Mesothelial cell of epicardium (in vitro differentiated cells): ENCODE measurements at regions not wholly inside any gene's neighbourhood (a gene's known extent, or its start where the extent isn't known, plus 50 kb on each side); places are given as distances from the start of the nearest gene placed in this dataset.

Experiments used
- DNase-seq, 2 experiments: peaks; one replicate each; pipeline ENCODE4 v3.0.0; 2021; ENCODE audit warnings: low spot score in 2 of 2; ENCODE audit not compliant: unreplicated experiment in 2 of 2
- H3K27ac Mint-ChIP-seq: 2 replicates; pipeline ENCODE4 v1.8.0; 2021; ENCODE audit warnings: mixed read lengths
- H3K27me3 Mint-ChIP-seq: 2 replicates; pipeline ENCODE4 v1.8.0; 2021; ENCODE audit warnings: low read depth, mixed read lengths
- H3K36me3 Mint-ChIP-seq: 2 replicates; pipeline ENCODE4 v1.8.0; 2021; ENCODE audit warnings: mixed read lengths
- H3K4me1 Mint-ChIP-seq: 2 replicates; pipeline ENCODE4 v1.8.0; 2021; ENCODE audit warnings: mixed read lengths
- H3K4me3 Mint-ChIP-seq: 2 replicates; pipeline ENCODE4 v1.8.0; 2021; ENCODE audit warnings: mild to moderate bottlenecking, moderate library complexity, mixed read lengths
- H3K9me3 Mint-ChIP-seq: 2 replicates; pipeline ENCODE4 v1.8.0; 2021; ENCODE audit warnings: mixed read lengths
- TF ChIP-seq, protein P1 (sequence below): fragments of 200-600 bp; sonication (generic); IDR thresholded peaks from one replicate; pipeline ENCODE4 v1.5.0; 2021; ENCODE audit warnings: antibody characterized with exemption; ENCODE audit not compliant: unreplicated experiment

DNA sequence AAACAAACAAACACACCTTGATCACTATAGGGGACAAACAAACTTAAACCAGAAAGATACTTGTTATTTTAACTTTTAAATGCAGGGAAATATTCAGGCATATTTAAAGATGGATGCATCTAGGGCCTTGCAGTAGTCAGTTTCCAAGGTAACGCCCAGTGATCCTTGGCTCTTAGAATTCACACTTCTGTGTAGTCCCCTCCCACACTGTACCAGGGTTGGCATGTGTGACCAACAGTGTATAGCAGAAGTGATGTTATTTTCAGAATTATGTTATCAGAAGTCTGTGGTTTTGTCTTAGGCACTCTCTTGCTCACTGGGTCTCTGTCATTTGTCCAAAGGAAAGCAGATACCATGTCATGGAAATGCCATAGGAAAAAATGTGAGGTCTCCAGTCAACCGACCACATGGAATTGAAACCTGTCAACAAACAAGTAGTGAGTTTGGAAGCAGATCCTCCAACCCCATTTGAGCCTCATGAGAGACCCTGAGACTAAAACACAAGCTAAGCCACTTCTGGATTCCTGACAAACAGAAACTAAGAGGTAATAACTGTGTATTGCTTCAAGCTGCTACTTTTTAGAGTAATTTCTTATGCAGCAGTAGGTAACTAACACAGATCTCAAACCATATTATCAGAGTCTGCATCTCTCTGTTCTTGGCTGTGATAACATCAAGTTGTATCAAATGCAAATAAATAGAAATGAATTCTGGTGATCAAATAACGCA is 670.3 kb downstream of the KCTD8 start:
- H3K27ac Mint-ChIP-seq: no peak overlapping the region
- H3K27me3 Mint-ChIP-seq: no peaks in the 10 kb centered on the region
- no peaks in the 10 kb centered on the region for H3K9me3 Mint-ChIP-seq
- H3K36me3 Mint-ChIP-seq: no peaks in the 10 kb centered on the region
- DNase-seq: no peak
- TF ChIP-seq, protein P1, sequence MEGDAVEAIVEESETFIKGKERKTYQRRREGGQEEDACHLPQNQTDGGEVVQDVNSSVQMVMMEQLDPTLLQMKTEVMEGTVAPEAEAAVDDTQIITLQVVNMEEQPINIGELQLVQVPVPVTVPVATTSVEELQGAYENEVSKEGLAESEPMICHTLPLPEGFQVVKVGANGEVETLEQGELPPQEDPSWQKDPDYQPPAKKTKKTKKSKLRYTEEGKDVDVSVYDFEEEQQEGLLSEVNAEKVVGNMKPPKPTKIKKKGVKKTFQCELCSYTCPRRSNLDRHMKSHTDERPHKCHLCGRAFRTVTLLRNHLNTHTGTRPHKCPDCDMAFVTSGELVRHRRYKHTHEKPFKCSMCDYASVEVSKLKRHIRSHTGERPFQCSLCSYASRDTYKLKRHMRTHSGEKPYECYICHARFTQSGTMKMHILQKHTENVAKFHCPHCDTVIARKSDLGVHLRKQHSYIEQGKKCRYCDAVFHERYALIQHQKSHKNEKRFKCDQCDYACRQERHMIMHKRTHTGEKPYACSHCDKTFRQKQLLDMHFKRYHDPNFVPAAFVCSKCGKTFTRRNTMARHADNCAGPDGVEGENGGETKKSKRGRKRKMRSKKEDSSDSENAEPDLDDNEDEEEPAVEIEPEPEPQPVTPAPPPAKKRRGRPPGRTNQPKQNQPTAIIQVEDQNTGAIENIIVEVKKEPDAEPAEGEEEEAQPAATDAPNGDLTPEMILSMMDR: no peak
- no peak overlapping the region for H3K4me3 Mint-ChIP-seq
- no peaks in the 10 kb centered on the region for H3K4me1 Mint-ChIP-seq

DNA sequence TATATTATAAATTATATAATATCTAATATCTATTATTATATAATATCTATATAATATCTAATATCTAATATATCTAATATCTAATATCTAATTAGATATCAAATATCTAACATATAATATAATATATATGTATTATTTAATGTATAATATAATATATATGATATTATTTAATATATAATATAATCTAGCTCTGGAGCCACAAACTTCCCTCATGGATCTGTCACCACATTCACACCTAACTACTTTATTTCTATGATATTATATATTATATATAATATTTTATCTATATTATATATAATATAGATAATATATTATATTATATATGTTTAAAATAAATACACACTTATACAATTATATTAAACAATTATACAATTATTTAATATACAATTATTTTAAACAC is 667.5 kb downstream of the KCTD8 start:
- no peaks in the 10 kb centered on the region for H3K27me3 Mint-ChIP-seq
- H3K9me3 Mint-ChIP-seq: no peaks in the 10 kb centered on the region
- no peak overlapping the region for H3K4me3 Mint-ChIP-seq
- no peak overlapping the region for H3K27ac Mint-ChIP-seq
- H3K36me3 Mint-ChIP-seq: no peaks in the 10 kb centered on the region
- TF ChIP-seq, protein P1: no peak
- DNase-seq: no peak
- H3K4me1 Mint-ChIP-seq: no peaks in the 10 kb centered on the region

DNA sequence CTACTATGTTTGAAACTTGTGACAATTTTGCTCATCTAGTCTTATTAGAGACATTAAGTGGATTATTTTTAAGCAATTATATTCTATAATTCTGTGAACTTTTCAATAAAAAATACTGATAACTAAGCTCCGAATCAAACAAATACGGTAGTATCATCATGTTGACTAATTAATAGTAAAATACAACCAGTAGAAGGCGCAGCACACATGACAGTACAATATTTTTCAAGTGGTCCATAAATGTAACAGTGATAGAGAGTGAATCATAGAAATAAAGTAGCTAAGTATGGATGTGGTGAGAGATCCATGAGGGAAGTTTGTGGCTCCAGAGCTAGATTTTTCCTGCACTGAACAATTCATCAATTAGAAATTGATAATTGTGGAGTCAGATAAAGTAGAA is 666.2 kb downstream of the KCTD8 start:
- DNase-seq: no peak
- H3K9me3 Mint-ChIP-seq: no peaks in the 10 kb centered on the region
- H3K4me1 Mint-ChIP-seq: no peaks in the 10 kb centered on the region
- no peaks in the 10 kb centered on the region for H3K27me3 Mint-ChIP-seq
- no peak overlapping the region for H3K4me3 Mint-ChIP-seq
- TF ChIP-seq, protein P1: no peak
- no peaks in the 10 kb centered on the region for H3K36me3 Mint-ChIP-seq
- H3K27ac Mint-ChIP-seq: no peak overlapping the region

DNA sequence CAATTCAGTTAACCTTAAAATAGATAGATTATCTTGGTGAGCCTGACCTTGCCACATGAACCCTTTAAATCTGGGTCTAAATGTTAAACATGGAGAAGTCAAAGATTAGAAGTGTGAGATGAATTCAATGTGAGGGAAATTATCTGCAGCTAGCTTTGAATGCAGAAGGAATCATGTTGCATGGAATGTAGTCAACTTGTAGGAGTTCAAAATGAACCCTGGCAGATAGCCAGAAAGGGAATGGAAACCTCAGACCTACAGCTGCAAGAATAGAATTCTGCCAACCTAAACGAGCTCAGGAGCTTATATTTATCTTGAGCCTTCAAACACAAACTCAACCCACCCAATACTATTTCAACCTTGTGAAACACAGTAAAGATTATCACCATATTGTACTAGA is 632.5 kb downstream of the KCTD8 start:
- no peak overlapping the region for H3K27ac Mint-ChIP-seq
- H3K4me3 Mint-ChIP-seq: no peak overlapping the region
- peaks cover 40% of the 10 kb centered on the region for H3K9me3 Mint-ChIP-seq
- TF ChIP-seq, protein P1: no peak
- peaks cover 5% of the 10 kb centered on the region for H3K4me1 Mint-ChIP-seq
- H3K27me3 Mint-ChIP-seq: no peaks in the 10 kb centered on the region
- no peak for DNase-seq
- no peaks in the 10 kb centered on the region for H3K36me3 Mint-ChIP-seq

DNA sequence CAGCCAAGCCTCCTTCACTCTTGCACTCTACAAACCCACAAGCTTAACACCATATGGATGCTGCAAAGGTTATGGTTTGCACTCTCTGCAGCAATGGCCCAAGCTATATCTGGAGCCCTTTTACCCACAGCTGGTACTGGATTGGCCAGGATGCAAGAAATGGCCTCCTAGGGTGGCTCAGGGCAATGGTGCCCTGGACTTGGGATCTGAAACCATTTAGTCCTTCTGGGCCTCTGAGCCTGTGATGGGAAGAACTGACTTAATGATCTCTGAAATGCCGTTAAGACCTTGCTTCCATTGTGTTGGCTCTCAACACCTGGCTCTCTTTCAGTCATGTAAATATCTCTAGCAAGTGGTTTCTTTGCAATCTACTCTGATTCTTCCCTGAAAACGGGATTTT is 626.0 kb downstream of the KCTD8 start:
- H3K4me3 Mint-ChIP-seq: no peak overlapping the region
- TF ChIP-seq, protein P1: no peak
- H3K4me1 Mint-ChIP-seq: no peaks in the 10 kb centered on the region
- H3K27ac Mint-ChIP-seq: no peak overlapping the region
- no peaks in the 10 kb centered on the region for H3K27me3 Mint-ChIP-seq
- DNase-seq: no peak
- peaks cover 2% of the 10 kb centered on the region for H3K36me3 Mint-ChIP-seq
- peaks cover 49% of the 10 kb centered on the region for H3K9me3 Mint-ChIP-seq
